GM12878 (cell line): ENCODE measurements at regions not wholly inside any gene's neighbourhood (a gene's known extent, or its start where the extent isn't known, plus 50 kb on each side); places are given as distances from the start of the nearest gene placed in this dataset.

Experiments
- ATAC-seq: fragments of 200-7000 bp; cut with Tn5 transposase; 3 replicates; pipeline ENCODE4 v1.9.1; 2020; ENCODE audit warnings: mild to moderate bottlenecking, moderate library complexity
- BruUV-seq: library from RNA; stranded (reverse); fragments of 400-500 nt; replicated peaks from 2 replicates; lab custom pipeline; 2021; lab: Mats Ljungman, UMichigan
- CTCF ChIA-PET: fragments of 300-600 bp; sonication (Branson Sonifier 250); formaldehyde crosslinking; extraction: SDS; loops from one replicate; lab custom pipeline; 2021; ENCODE audit warnings: inconsistent platforms; lab: Yijun Ruan, JAX
- POLR2A ChIA-PET: fragments of 350-600 bp; formaldehyde crosslinking; extraction: SDS; loops from one replicate; lab custom pipeline; 2021; ENCODE audit warnings: inconsistent platforms; lab: Charles Lee
- RAD21 ChIA-PET: fragments of 300-600 bp; sonication (Branson Sonifier 250); formaldehyde crosslinking; loops from one replicate; lab custom pipeline; 2023; ENCODE audit warnings: antibody characterized with exemption; ENCODE audit not compliant: unreplicated experiment; lab: Charles Lee
- SMC1A ChIA-PET: fragments of 300-600 bp; sonication (Branson Sonifier 250); formaldehyde crosslinking; loops from one replicate; lab custom pipeline; 2023; ENCODE audit not compliant: unreplicated experiment, uncharacterized antibody; lab: Charles Lee
- DNase-seq: peaks from one replicate; pipeline ENCODE4 v3.0.0-alpha.2; 2011; ENCODE audit warnings: low read depth, low spot score
- FAIRE-seq: peaks from 3 replicates; lab custom pipeline; 2011; peaks lifted over from hg19 to GRCh38; lab: Jason Lieb, UNC
- H2AFZ ChIP-seq: 2 replicates; pipeline ENCODE4 v1.6.0; 2011; ENCODE audit warnings: low read depth, low read length, control low read depth; ENCODE audit not compliant: control insufficient read depth
- H3K27ac ChIP-seq: 2 replicates; pipeline ENCODE4 v1.5.1; 2011; ENCODE audit warnings: control low read depth; ENCODE audit not compliant: control insufficient read depth, insufficient read depth
- H3K27me3 ChIP-seq, 2 experiments: replicated peaks in 1 of 2; 2 replicates each; pipeline versions ENCODE4 v1.6.0 to v1.6.1; 2011; ENCODE audit warnings: low read length in 1 of 2; ENCODE audit not compliant: control insufficient read depth in 2 of 2, insufficient read depth in 2 of 2
- H3K36me3 ChIP-seq, 2 experiments: 2 replicates each; pipeline ENCODE4 v1.5.1; 2011; ENCODE audit warnings: low read length in 1 of 2; ENCODE audit not compliant: control insufficient read depth in 2 of 2, insufficient read depth in 2 of 2
- H3K4me1 ChIP-seq: 2 replicates; pipeline ENCODE4 v1.6.1; 2011; ENCODE audit warnings: mild to moderate bottlenecking, low read length, moderate library complexity, mixed read lengths; ENCODE audit not compliant: control insufficient read depth, insufficient read depth
- H3K4me2 ChIP-seq: 2 replicates; pipeline ENCODE4 v1.6.0; 2011; ENCODE audit warnings: control low read depth; ENCODE audit not compliant: control insufficient read depth, insufficient read depth
- H3K4me3 ChIP-seq: fragments of 200-600 bp; sonication (generic); 2 replicates; pipeline ENCODE4 v1.5.1; 2016
- H3K79me2 ChIP-seq: 2 replicates; pipeline ENCODE4 v1.6.0; 2011; ENCODE audit warnings: low read length; ENCODE audit not compliant: control insufficient read depth, insufficient read depth
- H3K9ac ChIP-seq: 2 replicates; pipeline ENCODE4 v1.8.0; 2011; ENCODE audit warnings: low read length, control low read depth, mixed read lengths; ENCODE audit not compliant: control insufficient read depth, insufficient read depth
- H3K9me3 ChIP-seq: replicated peaks from 3 replicates; pipeline ENCODE4 v1.5.1; 2011; ENCODE audit warnings: mild to moderate bottlenecking, low read length; ENCODE audit not compliant: control insufficient read depth, insufficient read depth
- H4K20me1 ChIP-seq: 2 replicates; pipeline ENCODE4 v1.6.0; 2011; ENCODE audit not compliant: control insufficient read depth, insufficient read depth
- BRCA1 ChIP-seq: IDR thresholded peaks from 2 replicates; pipeline ENCODE4 v1.6.1; 2011; ENCODE audit warnings: low read depth, low read length, improper control_type of control experiment
- CBFB ChIP-seq: IDR thresholded peaks from 2 replicates; pipeline ENCODE4 v1.6.1; 2016; ENCODE audit warnings: antibody characterized with exemption, low read depth
- CBX5 ChIP-seq: sonication (generic); IDR thresholded peaks from 2 replicates; pipeline ENCODE4 v1.6.1; 2016; ENCODE audit warnings: low read depth, moderate library complexity, mild to moderate bottlenecking, inconsistent platforms
- CEBPB ChIP-seq, 2 experiments: fragments of 150-350 bp in 1 of 2; IDR thresholded peaks; 2 replicates each; pipeline ENCODE4 v1.6.1; 2012 to 2014; ENCODE audit warnings: low read depth in 2 of 2, low read length in 2 of 2, borderline replicate concordance in 1 of 2, inconsistent platforms in 1 of 2
- GATAD2B ChIP-seq: fragments of 450-650 bp; conservative IDR thresholded peaks from 2 replicates; pipeline ENCODE4 v1.6.1; 2017; ENCODE audit warnings: low read depth, mild to moderate bottlenecking, moderate library complexity
- NFYA ChIP-seq: IDR thresholded peaks from 2 replicates; pipeline ENCODE4 v1.6.1; 2011; ENCODE audit warnings: low read depth, mild to moderate bottlenecking, low read length, improper control_type of control experiment, borderline replicate concordance
- NFYB ChIP-seq: IDR thresholded peaks from 2 replicates; pipeline ENCODE4 v1.6.1; 2011; ENCODE audit warnings: low read depth, mild to moderate bottlenecking, low read length, improper control_type of control experiment, moderate library complexity; ENCODE audit not compliant: insufficient read depth
- POLR2A ChIP-seq: IDR thresholded peaks from 2 replicates; pipeline ENCODE4 v1.6.1; 2011; ENCODE audit warnings: low read depth, mild to moderate bottlenecking, low read length
- SMARCA5 ChIP-seq: fragments of 450-650 bp; IDR thresholded peaks from 2 replicates; pipeline ENCODE4 v1.6.1; 2017; ENCODE audit warnings: mild to moderate bottlenecking
- STAT3 ChIP-seq: IDR thresholded peaks from 2 replicates; pipeline ENCODE4 v1.6.1; 2011; ENCODE audit warnings: low read depth, low read length, improper control_type of control experiment
- ZNF217 ChIP-seq: fragments of 450-650 bp; IDR thresholded peaks from 2 replicates; pipeline ENCODE4 v1.6.1; 2017; ENCODE audit warnings: antibody characterized with exemption, mild to moderate bottlenecking
- ZNF274 ChIP-seq: IDR thresholded peaks from one replicate; pipeline ENCODE4 v1.8.0; 2011; ENCODE audit not compliant: insufficient read length, insufficient read depth
- ZNF622 ChIP-seq: fragments of 450-650 bp; IDR thresholded peaks from 2 replicates; pipeline ENCODE4 v1.6.1; 2017; ENCODE audit warnings: mild to moderate bottlenecking, inconsistent platforms
- WGBS: methylation state at CpG from one replicate; pipeline ENCODE4 v1.1.6; 2016; ENCODE audit warnings: low lambda C conversion rate; ENCODE audit not compliant: insufficient replicate concordance, insufficient coverage; ENCODE audit errors: missing lambda C conversion rate; 5-methylcytosine and 5-hydroxymethylcytosine counted together
- in situ Hi-C: fragments of 300-500 bp; cut with MboI; formaldehyde crosslinking; loops from 9 replicates; pipeline ENCODE4 v1.14.3; 2018; ENCODE audit warnings: mixed read lengths
- intact Hi-C: fragments of 100-400 bp; cut with micrococcal nuclease; formaldehyde crosslinking; loops from one replicate; pipeline ENCODE4 v1.14.2; 2022; ENCODE audit not compliant: unreplicated experiment
- TF ChIP-seq, protein P1 (sequence below): fragments of 450-650 bp; formaldehyde crosslinking; IDR thresholded peaks from 2 replicates; pipeline ENCODE4 v1.4.0; 2020; ENCODE audit warnings: mild to moderate bottlenecking, moderate library complexity
- TF ChIP-seq, protein P2 (sequence below): fragments of 450-650 bp; IDR thresholded peaks from 2 replicates; pipeline ENCODE4 v1.6.1; 2017; ENCODE audit warnings: mild to moderate bottlenecking
- TF ChIP-seq, protein P3 (sequence below): fragments of 450-650 bp; IDR thresholded peaks from 2 replicates; pipeline ENCODE4 v1.6.1; 2017; ENCODE audit warnings: low read depth, mild to moderate bottlenecking, moderate library complexity

DNA sequence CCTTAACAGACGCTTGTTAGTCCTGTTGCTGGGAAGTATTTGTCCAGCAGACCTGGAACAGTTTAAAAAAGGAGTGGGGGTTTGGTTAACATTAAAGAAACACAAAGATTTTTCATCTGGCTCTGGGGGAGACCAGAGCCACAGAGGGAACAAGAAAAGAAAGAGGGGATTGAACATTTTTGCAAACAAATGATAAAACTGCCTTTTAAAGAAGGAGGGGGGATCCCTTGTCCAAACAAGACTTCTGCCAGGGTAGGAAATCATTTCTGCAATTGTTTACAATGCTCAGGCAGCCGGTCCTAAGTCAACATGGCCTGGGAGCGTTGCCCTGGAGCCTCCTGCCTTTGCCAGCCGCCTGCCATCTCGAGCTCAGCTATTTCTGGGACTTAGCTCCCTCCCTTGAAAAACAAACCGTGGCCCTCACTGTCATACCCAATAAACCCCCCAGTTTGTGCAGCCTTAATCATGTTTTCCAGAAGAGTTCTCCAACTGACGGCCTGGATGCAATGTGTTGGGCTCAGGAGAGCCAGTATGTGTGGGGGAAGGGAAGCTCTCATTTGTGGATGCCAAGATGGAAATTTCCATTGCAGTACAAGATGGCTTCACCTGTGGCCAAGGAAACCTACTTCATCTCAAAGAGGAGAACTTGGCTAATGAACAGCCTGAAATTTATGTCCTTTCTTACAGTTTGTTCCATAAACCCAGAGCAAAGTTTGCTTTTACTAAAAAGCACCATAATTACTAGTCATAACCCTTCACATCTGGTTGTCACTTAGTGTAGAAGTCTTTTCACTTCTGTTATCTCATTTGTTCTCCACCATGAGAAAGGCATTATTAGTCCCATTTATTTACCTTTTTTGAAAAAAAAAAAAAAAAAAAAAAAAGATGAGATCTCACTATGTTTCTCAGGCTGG lies 75.9 kb upstream of the RNU6-1 start (continued):
- TF ChIP-seq CBX5 (no peak), ZNF274 (no peak), NFYB (no peak), CEBPB (IDR thresholded peaks at IDR 0.05; ENCODE audit: borderline replicate concordance in 1 of 2, low read depth in 2 of 2, low read length in 2 of 2) (no peak), CBFB (no peak)

DNA sequence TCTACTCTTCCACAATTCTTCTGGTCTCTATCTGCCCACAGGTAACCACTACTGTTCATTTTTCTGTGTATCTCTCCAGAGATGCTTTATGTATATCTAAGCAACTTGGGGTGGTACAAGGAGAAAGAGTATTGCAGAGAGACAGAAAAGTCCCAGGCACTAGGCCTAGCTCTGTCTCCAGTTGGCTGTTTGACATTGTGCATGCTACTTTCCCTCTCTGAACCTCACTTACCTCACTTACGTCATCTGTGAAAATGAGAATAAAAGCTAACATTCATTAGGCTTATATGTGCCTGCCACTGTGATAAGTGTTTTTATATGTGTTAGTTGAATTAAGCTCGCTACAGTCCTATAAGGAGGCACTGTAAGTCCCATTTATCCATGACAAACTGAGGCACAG lies 76.7 kb upstream of the RNU6-1 start:
- no peak overlapping the region for H2AFZ ChIP-seq
- FAIRE-seq: no peak
- no peak for TF ChIP-seq POLR2A
- TF ChIP-seq GATAD2B: no peak
- TF ChIP-seq, protein P1, sequence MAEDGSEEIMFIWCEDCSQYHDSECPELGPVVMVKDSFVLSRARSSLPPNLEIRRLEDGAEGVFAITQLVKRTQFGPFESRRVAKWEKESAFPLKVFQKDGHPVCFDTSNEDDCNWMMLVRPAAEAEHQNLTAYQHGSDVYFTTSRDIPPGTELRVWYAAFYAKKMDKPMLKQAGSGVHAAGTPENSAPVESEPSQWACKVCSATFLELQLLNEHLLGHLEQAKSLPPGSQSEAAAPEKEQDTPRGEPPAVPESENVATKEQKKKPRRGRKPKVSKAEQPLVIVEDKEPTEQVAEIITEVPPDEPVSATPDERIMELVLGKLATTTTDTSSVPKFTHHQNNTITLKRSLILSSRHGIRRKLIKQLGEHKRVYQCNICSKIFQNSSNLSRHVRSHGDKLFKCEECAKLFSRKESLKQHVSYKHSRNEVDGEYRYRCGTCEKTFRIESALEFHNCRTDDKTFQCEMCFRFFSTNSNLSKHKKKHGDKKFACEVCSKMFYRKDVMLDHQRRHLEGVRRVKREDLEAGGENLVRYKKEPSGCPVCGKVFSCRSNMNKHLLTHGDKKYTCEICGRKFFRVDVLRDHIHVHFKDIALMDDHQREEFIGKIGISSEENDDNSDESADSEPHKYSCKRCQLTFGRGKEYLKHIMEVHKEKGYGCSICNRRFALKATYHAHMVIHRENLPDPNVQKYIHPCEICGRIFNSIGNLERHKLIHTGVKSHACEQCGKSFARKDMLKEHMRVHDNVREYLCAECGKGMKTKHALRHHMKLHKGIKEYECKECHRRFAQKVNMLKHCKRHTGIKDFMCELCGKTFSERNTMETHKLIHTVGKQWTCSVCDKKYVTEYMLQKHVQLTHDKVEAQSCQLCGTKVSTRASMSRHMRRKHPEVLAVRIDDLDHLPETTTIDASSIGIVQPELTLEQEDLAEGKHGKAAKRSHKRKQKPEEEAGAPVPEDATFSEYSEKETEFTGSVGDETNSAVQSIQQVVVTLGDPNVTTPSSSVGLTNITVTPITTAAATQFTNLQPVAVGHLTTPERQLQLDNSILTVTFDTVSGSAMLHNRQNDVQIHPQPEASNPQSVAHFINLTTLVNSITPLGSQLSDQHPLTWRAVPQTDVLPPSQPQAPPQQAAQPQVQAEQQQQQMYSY (CRISPR knock-in tag): no peak
- TF ChIP-seq, protein P2, sequence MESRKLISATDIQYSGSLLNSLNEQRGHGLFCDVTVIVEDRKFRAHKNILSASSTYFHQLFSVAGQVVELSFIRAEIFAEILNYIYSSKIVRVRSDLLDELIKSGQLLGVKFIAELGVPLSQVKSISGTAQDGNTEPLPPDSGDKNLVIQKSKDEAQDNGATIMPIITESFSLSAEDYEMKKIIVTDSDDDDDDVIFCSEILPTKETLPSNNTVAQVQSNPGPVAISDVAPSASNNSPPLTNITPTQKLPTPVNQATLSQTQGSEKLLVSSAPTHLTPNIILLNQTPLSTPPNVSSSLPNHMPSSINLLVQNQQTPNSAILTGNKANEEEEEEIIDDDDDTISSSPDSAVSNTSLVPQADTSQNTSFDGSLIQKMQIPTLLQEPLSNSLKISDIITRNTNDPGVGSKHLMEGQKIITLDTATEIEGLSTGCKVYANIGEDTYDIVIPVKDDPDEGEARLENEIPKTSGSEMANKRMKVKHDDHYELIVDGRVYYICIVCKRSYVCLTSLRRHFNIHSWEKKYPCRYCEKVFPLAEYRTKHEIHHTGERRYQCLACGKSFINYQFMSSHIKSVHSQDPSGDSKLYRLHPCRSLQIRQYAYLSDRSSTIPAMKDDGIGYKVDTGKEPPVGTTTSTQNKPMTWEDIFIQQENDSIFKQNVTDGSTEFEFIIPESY: no peak
- TF ChIP-seq BRCA1: no peak
- TF ChIP-seq ZNF217: no peak
- no peak for TF ChIP-seq SMARCA5
- no peak for TF ChIP-seq ZNF622
- TF ChIP-seq NFYA: no peak
- TF ChIP-seq STAT3: no peak
- TF ChIP-seq, protein P3, sequence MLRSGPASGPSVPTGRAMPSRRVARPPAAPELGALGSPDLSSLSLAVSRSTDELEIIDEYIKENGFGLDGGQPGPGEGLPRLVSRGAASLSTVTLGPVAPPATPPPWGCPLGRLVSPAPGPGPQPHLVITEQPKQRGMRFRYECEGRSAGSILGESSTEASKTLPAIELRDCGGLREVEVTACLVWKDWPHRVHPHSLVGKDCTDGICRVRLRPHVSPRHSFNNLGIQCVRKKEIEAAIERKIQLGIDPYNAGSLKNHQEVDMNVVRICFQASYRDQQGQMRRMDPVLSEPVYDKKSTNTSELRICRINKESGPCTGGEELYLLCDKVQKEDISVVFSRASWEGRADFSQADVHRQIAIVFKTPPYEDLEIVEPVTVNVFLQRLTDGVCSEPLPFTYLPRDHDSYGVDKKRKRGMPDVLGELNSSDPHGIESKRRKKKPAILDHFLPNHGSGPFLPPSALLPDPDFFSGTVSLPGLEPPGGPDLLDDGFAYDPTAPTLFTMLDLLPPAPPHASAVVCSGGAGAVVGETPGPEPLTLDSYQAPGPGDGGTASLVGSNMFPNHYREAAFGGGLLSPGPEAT: no peak
- TF ChIP-seq, all 136 proteins: peak for 0
- Histone ChIP-seq H4K20me1 (no peaks in the 10 kb centered on the region), H3K79me2 (no peaks in the 10 kb centered on the region), H3K27ac (no peak overlapping the region), H3K27me3 (no peaks in the 10 kb centered on the region), H3K36me3 (no peaks in the 10 kb centered on the region), H3K4me3 (no peak overlapping the region), H3K9ac (no peak overlapping the region), H3K9me3 (peaks cover 8% of the 10 kb centered on the region), H3K4me2 (no peak overlapping the region), H3K4me1 (peaks cover 1% of the 10 kb centered on the region)
- POLR2A ChIA-PET: interaction anchor here (0.6 to 1.4 kb wide), 5 partner anchors 11 to 144 kb away, joined by 3 to 4 read pairs (median 3); no protein-coding TSS in a partner anchor
- in situ Hi-C loops: no loop called here
- intact Hi-C loops: no loop called here
- SMC1A ChIA-PET: interaction anchor here (0.8 to 1.7 kb wide), 3 partner anchors 9 to 21 kb away, joined by 3 to 5 read pairs (median 4); no protein-coding TSS in a partner anchor
- ATAC-seq (no peak), DNase-seq (no peak)
- RAD21 ChIA-PET: no interaction called here
- BruUV-seq: no TSS peak
- CTCF ChIA-PET: interaction anchor here (0.6 kb wide), 1 partner anchor 53 kb away, joined by 4 read pairs; no protein-coding TSS in a partner anchor
- WGBS: 50% methylated on average over 2 of the region's 2 CpGs
